GM12878 (cell line): ENCODE measurements at regions not wholly inside any gene's neighbourhood (a gene's known extent, or its start where the extent isn't known, plus 50 kb on each side); places are given as distances from the start of the nearest gene placed in this dataset.

ENCODE experiments used
- CEBPB ChIP-seq, 2 experiments: fragments of 150-350 bp in 1 of 2; IDR thresholded peaks; 2 replicates each; pipeline ENCODE4 v1.6.1; 2012 to 2014; ENCODE audit warnings: low read depth in 2 of 2, low read length in 2 of 2, borderline replicate concordance in 1 of 2, inconsistent platforms in 1 of 2
- EZH2 ChIP-seq: IDR thresholded peaks from 2 replicates; pipeline ENCODE4 v1.6.1; 2012; ENCODE audit warnings: low read depth, mild to moderate bottlenecking, control low read depth, inconsistent platforms, low read length, borderline replicate concordance; ENCODE audit not compliant: control insufficient read depth
- LARP7 ChIP-seq: fragments of 450-650 bp; IDR thresholded peaks from 2 replicates; pipeline ENCODE4 v1.6.1; 2017; ENCODE audit warnings: mild to moderate bottlenecking
- NR2C2 ChIP-seq: IDR thresholded peaks from 2 replicates; pipeline ENCODE4 v1.6.1; 2011; ENCODE audit warnings: borderline replicate concordance, low read depth; ENCODE audit not compliant: control insufficient read depth, insufficient read length
- POLR2A ChIP-seq: IDR thresholded peaks from 2 replicates; pipeline ENCODE4 v1.6.1; 2011; ENCODE audit warnings: low read depth, mild to moderate bottlenecking, low read length
- POLR2AphosphoS2 ChIP-seq: IDR thresholded peaks from 2 replicates; pipeline ENCODE4 v1.6.1; 2011; ENCODE audit warnings: low read depth, mild to moderate bottlenecking, low read length, improper control_type of control experiment, moderate library complexity
- POLR2AphosphoS5 ChIP-seq: IDR thresholded peaks from 2 replicates; pipeline ENCODE4 v1.6.1; 2011; ENCODE audit warnings: mild to moderate bottlenecking, low read length, inconsistent platforms
- SMC3 ChIP-seq: IDR thresholded peaks from 2 replicates; pipeline ENCODE4 v1.6.1; 2011; ENCODE audit warnings: low read length, improper control_type of control experiment, borderline replicate concordance
- TF ChIP-seq, protein P1 (sequence below), 3 experiments: IDR thresholded peaks in 2 of 3; conservative IDR thresholded peaks in 1 of 3; 2 replicates each; pipeline ENCODE4 v1.5.1; 2011; ENCODE audit warnings: low read depth in 3 of 3, low read length in 3 of 3, mild to moderate bottlenecking in 3 of 3, control low read depth in 2 of 3, moderate library complexity in 2 of 3, inconsistent platforms in 1 of 3, mixed read lengths in 1 of 3; ENCODE audit not compliant: control insufficient read depth in 2 of 3, insufficient read depth in 1 of 3; ENCODE audit errors: extremely low read depth in 1 of 3
- TF ChIP-seq, protein P2 (sequence below): IDR thresholded peaks from 2 replicates; pipeline ENCODE4 v1.6.1; 2012; ENCODE audit warnings: low read depth, low read length, improper control_type of control experiment

DNA sequence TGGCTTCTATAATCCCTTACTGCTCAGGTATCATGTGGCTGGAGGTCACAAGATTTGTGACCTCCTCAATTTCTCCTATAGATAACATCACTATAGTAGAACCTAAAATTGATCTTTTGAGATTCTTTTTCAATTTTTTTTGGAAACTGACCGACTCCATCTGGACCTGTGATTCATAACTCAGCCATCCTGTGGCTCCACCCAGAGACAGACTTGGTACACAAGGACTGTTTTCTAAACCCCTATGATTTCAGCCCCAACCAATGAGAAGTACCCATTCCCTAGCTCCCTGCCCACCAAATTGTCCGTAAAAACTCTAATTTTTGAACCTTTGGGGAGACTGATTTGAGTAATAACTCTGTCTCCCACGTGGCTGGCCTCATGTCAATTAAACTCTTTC is 148.9 kb downstream of the SYT10 start:
- TF ChIP-seq, protein P1, sequence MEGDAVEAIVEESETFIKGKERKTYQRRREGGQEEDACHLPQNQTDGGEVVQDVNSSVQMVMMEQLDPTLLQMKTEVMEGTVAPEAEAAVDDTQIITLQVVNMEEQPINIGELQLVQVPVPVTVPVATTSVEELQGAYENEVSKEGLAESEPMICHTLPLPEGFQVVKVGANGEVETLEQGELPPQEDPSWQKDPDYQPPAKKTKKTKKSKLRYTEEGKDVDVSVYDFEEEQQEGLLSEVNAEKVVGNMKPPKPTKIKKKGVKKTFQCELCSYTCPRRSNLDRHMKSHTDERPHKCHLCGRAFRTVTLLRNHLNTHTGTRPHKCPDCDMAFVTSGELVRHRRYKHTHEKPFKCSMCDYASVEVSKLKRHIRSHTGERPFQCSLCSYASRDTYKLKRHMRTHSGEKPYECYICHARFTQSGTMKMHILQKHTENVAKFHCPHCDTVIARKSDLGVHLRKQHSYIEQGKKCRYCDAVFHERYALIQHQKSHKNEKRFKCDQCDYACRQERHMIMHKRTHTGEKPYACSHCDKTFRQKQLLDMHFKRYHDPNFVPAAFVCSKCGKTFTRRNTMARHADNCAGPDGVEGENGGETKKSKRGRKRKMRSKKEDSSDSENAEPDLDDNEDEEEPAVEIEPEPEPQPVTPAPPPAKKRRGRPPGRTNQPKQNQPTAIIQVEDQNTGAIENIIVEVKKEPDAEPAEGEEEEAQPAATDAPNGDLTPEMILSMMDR (IDR thresholded peaks at IDR 0.05 in 2 of 3, conservative IDR thresholded peaks at IDR 0.05 in 1 of 3; ENCODE audit: control insufficient read depth in 2 of 3, extremely low read depth in 1 of 3, insufficient read depth in 1 of 3, low read depth in 3 of 3, low read length in 3 of 3): no peak
- no peak for TF ChIP-seq EZH2
- no peak for TF ChIP-seq NR2C2
- TF ChIP-seq POLR2AphosphoS5: no peak
- no peak for TF ChIP-seq SMC3
- TF ChIP-seq POLR2A: no peak
- no peak for TF ChIP-seq POLR2AphosphoS2
- no peak for TF ChIP-seq LARP7
- no peak for TF ChIP-seq CEBPB (IDR thresholded peaks at IDR 0.05; ENCODE audit: borderline replicate concordance in 1 of 2, low read depth in 2 of 2, low read length in 2 of 2)
- TF ChIP-seq, protein P2, sequence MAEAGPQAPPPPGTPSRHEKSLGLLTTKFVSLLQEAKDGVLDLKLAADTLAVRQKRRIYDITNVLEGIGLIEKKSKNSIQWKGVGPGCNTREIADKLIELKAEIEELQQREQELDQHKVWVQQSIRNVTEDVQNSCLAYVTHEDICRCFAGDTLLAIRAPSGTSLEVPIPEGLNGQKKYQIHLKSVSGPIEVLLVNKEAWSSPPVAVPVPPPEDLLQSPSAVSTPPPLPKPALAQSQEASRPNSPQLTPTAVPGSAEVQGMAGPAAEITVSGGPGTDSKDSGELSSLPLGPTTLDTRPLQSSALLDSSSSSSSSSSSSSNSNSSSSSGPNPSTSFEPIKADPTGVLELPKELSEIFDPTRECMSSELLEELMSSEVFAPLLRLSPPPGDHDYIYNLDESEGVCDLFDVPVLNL: no peak
